ENCODE measurements at regions not wholly inside any gene's neighbourhood (a gene's known extent, or its start where the extent isn't known, plus 50 kb on each side); places are given as distances from the start of the nearest gene placed in this dataset.
"Not testable (repeated sequence)": the region's sequence is repeated elsewhere in the genome, so short reads cannot be mapped to it uniquely, and the experiment has no call there.

DNA sequence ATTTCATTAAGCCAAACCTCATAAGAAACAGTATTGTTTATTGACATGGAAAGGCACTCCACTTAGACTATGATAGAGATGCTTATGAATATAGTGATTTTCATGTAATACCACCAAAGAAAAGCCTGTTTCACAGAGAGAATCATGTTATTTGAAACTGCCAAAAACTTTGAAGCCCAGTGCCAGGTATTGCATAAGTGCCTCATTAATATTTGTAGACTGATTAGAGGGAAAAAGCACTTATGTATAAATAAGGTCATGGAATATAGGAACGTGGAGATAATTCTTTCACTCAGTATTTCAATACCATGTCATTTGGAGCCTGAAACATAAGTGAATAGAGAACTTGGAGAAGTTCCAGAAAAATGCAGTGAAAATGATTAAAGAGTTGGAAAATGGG is 162.6 kb upstream of the CRIM1 start:
- H3K27me3 ChIP-seq (ENCODE audit: control insufficient read depth, insufficient read depth, low read length), result no peaks in the 10 kb centered on the region
- no peak overlapping the region for H3K4me3 ChIP-seq (ENCODE audit: low read length in 3 of 3)
- H3K9me3 ChIP-seq (ENCODE audit: control insufficient read depth in 2 of 3, insufficient read depth in 1 of 3, low read length in 3 of 3), result no peaks in the 10 kb centered on the region
- H3K36me3 ChIP-seq (ENCODE audit: control insufficient read depth in 2 of 3, insufficient read depth in 3 of 3, low read length in 3 of 3), result no peaks in the 10 kb centered on the region
- no peak overlapping the region for H3K27ac ChIP-seq (ENCODE audit: low read depth in 2 of 2, low read length in 2 of 2)
- no peak overlapping the region for H3K9ac ChIP-seq (ENCODE audit: low read length in 3 of 3)
- no peaks in the 10 kb centered on the region for H3K4me1 ChIP-seq (ENCODE audit: control insufficient read depth in 2 of 3, insufficient read depth in 2 of 3, low read depth in 1 of 3, low read length in 3 of 3)
- DNase-seq (no peak), FAIRE-seq (no peak)
- intact Hi-C loops (cut with DNase I), result no loop called here
- TF ChIP-seq CTCF (IDR thresholded peaks at IDR 0.05; ENCODE audit: borderline replicate concordance, extremely low read depth, insufficient read depth), result no peak

GRCh38 chr2:36190097-36190496 is 165.5 kb upstream of the CRIM1 start:
- no peak overlapping the region for H3K9ac ChIP-seq (ENCODE audit: low read length in 3 of 3)
- no peak overlapping the region for H3K4me3 ChIP-seq (ENCODE audit: low read length in 3 of 3)
- H3K9me3 ChIP-seq (ENCODE audit: control insufficient read depth in 2 of 3, insufficient read depth in 1 of 3, low read length in 3 of 3), result no peaks in the 10 kb centered on the region
- DNase-seq, result no peak
- TF ChIP-seq CTCF (IDR thresholded peaks at IDR 0.05; ENCODE audit: borderline replicate concordance, extremely low read depth, insufficient read depth), result no peak
- intact Hi-C loops (cut with DNase I), result no loop called here
- H3K27ac ChIP-seq (ENCODE audit: low read depth in 2 of 2, low read length in 2 of 2), result no peak overlapping the region
- H3K4me1 ChIP-seq (ENCODE audit: control insufficient read depth in 2 of 3, insufficient read depth in 2 of 3, low read depth in 1 of 3, low read length in 3 of 3), result no peaks in the 10 kb centered on the region
- H3K36me3 ChIP-seq (ENCODE audit: control insufficient read depth in 2 of 3, insufficient read depth in 3 of 3, low read length in 3 of 3), result no peaks in the 10 kb centered on the region
- no peak for FAIRE-seq
- H3K27me3 ChIP-seq (ENCODE audit: control insufficient read depth, insufficient read depth, low read length), result no peaks in the 10 kb centered on the region

GRCh38 chr2:36185624-36186023 is 170.0 kb upstream of the CRIM1 start:
- no peaks in the 10 kb centered on the region for H3K27me3 ChIP-seq (ENCODE audit: control insufficient read depth, insufficient read depth, low read length)
- no peak overlapping the region for H3K27ac ChIP-seq (ENCODE audit: low read depth in 2 of 2, low read length in 2 of 2)
- no peak for TF ChIP-seq CTCF (IDR thresholded peaks at IDR 0.05; ENCODE audit: borderline replicate concordance, extremely low read depth, insufficient read depth)
- no peak overlapping the region for H3K4me3 ChIP-seq (ENCODE audit: low read length in 3 of 3)
- intact Hi-C loops (cut with DNase I), result no loop called here
- no peaks in the 10 kb centered on the region for H3K9me3 ChIP-seq (ENCODE audit: control insufficient read depth in 2 of 3, insufficient read depth in 1 of 3, low read length in 3 of 3)
- no peak for FAIRE-seq
- no peaks in the 10 kb centered on the region for H3K4me1 ChIP-seq (ENCODE audit: control insufficient read depth in 2 of 3, insufficient read depth in 2 of 3, low read depth in 1 of 3, low read length in 3 of 3)
- H3K9ac ChIP-seq (ENCODE audit: low read length in 3 of 3), result no peak overlapping the region
- no peak for DNase-seq
- no peaks in the 10 kb centered on the region for H3K36me3 ChIP-seq (ENCODE audit: control insufficient read depth in 2 of 3, insufficient read depth in 3 of 3, low read length in 3 of 3)

GRCh38 chr2:36184848-36185247 is 170.7 kb upstream of the CRIM1 start:
- no peak overlapping the region for H3K4me3 ChIP-seq (ENCODE audit: low read length in 3 of 3)
- no peaks in the 10 kb centered on the region for H3K36me3 ChIP-seq (ENCODE audit: control insufficient read depth in 2 of 3, insufficient read depth in 3 of 3, low read length in 3 of 3)
- no peak for DNase-seq
- TF ChIP-seq CTCF (IDR thresholded peaks at IDR 0.05; ENCODE audit: borderline replicate concordance, extremely low read depth, insufficient read depth), result no peak
- intact Hi-C loops (cut with DNase I), result no loop called here
- no peak for FAIRE-seq
- no peaks in the 10 kb centered on the region for H3K27me3 ChIP-seq (ENCODE audit: control insufficient read depth, insufficient read depth, low read length)
- no peak overlapping the region for H3K9ac ChIP-seq (ENCODE audit: low read length in 3 of 3)
- H3K9me3 ChIP-seq (ENCODE audit: control insufficient read depth in 2 of 3, insufficient read depth in 1 of 3, low read length in 3 of 3), result no peaks in the 10 kb centered on the region
- H3K27ac ChIP-seq (ENCODE audit: low read depth in 2 of 2, low read length in 2 of 2), result no peak overlapping the region
- H3K4me1 ChIP-seq (ENCODE audit: control insufficient read depth in 2 of 3, insufficient read depth in 2 of 3, low read depth in 1 of 3, low read length in 3 of 3), result no peaks in the 10 kb centered on the region

- H3K4me1 ChIP-seq (ENCODE audit: control insufficient read depth in 2 of 3, insufficient read depth in 2 of 3, low read depth in 1 of 3, low read length in 3 of 3); H3K27ac ChIP-seq (ENCODE audit: low read depth in 2 of 2, low read length in 2 of 2); FAIRE-seq; H3K9ac ChIP-seq (ENCODE audit: low read length in 3 of 3); intact Hi-C loops (cut with DNase I); DNase-seq; H3K27me3 ChIP-seq (ENCODE audit: control insufficient read depth, insufficient read depth, low read length); H3K9me3 ChIP-seq (ENCODE audit: control insufficient read depth in 2 of 3, insufficient read depth in 1 of 3, low read length in 3 of 3); H3K36me3 ChIP-seq (ENCODE audit: control insufficient read depth in 2 of 3, insufficient read depth in 3 of 3, low read length in 3 of 3); H3K4me3 ChIP-seq (ENCODE audit: low read length in 3 of 3): not testable (repeated sequence)
Observed at GRCh38 chr2:36180789-36181482, 174.6 kb upstream of the CRIM1 start.

Data from kidney (tissue), 13 donors.